ENCODE measurements at regions not wholly inside any gene's neighbourhood (a gene's known extent, or its start where the extent isn't known, plus 50 kb on each side); places are given as distances from the start of the nearest gene placed in this dataset.

DNA sequence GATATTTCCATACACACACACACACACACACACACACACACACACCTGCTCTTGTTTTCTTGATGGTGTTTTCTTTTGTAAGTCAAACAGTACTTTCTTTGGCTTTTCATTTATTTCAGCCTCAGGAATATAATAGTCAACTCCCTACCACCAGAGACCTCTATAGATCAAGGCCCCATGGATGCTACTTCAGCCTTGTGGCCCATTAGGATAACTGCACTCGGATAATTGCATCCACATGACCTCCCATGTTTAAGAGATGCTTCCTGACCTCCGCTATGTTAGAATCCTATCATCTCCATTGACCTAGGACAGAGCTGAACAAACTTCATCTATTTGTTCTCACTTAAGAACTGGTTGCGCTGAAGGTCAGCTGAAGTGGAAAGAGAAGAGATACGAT, 1094.0 kb upstream of the B3GALT2 start:
- no peaks in the 10 kb centered on the region for H3K27me3 ChIP-seq (ENCODE audit: control insufficient read depth, insufficient read depth, low read length)
- H3K27me3 Mint-ChIP-seq (ENCODE audit: low read depth in 2 of 2) = no peaks in the 10 kb centered on the region
- no peaks in the 10 kb centered on the region for H3K4me1 Mint-ChIP-seq
- peaks cover 4 to 5% of the 10 kb centered on the region in 2 donors for H3K9me3 Mint-ChIP-seq
- H3K27ac ChIP-seq (ENCODE audit: low read length) = no peak overlapping the region
- ATAC-seq (no peak), DNase-seq (no peak)
- no peaks in the 10 kb centered on the region for H3K36me3 Mint-ChIP-seq
- 98% methylated on average over 3 of the region's 4 CpGs for WGBS (ENCODE audit: insufficient coverage)
- H3K4me3 Mint-ChIP-seq = no peak overlapping the region
- no peaks in the 10 kb centered on the region for H3K36me3 ChIP-seq (ENCODE audit: control insufficient read depth, insufficient read depth, low read length)
- no peaks in the 10 kb centered on the region for H3K9me3 ChIP-seq (ENCODE audit: control insufficient read depth, insufficient read depth, low read length)
- H3K4me3 ChIP-seq (ENCODE audit: low read length) = no peak overlapping the region
- H3K4me1 ChIP-seq (ENCODE audit: control insufficient read depth, insufficient read depth, low read length) = no peaks in the 10 kb centered on the region
- TF ChIP-seq, protein P1, sequence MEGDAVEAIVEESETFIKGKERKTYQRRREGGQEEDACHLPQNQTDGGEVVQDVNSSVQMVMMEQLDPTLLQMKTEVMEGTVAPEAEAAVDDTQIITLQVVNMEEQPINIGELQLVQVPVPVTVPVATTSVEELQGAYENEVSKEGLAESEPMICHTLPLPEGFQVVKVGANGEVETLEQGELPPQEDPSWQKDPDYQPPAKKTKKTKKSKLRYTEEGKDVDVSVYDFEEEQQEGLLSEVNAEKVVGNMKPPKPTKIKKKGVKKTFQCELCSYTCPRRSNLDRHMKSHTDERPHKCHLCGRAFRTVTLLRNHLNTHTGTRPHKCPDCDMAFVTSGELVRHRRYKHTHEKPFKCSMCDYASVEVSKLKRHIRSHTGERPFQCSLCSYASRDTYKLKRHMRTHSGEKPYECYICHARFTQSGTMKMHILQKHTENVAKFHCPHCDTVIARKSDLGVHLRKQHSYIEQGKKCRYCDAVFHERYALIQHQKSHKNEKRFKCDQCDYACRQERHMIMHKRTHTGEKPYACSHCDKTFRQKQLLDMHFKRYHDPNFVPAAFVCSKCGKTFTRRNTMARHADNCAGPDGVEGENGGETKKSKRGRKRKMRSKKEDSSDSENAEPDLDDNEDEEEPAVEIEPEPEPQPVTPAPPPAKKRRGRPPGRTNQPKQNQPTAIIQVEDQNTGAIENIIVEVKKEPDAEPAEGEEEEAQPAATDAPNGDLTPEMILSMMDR (IDR thresholded peaks at IDR 0.05) = no peak
- H3K27ac Mint-ChIP-seq = no peak overlapping the region
- intact Hi-C loops (cut with micrococcal nuclease) = no loop called here

DNA sequence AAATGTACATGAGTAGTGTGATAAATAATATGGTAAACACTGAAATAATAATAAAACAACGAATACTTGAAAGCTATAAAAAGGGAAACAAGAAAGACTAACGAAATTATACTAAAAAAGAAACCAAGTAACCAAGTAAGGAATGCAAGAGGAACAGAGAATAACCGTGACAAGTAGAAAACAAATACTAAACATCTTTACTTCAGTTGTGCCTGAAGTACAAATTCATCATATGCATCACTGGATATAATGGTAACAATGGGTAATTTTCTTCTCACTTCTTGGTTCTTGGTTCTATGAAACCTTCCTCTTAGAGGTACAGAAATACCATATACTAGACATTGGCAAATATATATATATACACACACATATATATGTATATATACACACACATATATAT, 1093.6 kb upstream of the B3GALT2 start:
- TF ChIP-seq, protein P1 (IDR thresholded peaks at IDR 0.05) = no peak
- Histone ChIP-seq H3K4me1 (ENCODE audit: control insufficient read depth, insufficient read depth, low read length) (no peaks in the 10 kb centered on the region), H3K4me3 (ENCODE audit: low read length) (no peak overlapping the region), H3K36me3 (ENCODE audit: control insufficient read depth, insufficient read depth, low read length) (no peaks in the 10 kb centered on the region), H3K27ac (ENCODE audit: low read length) (no peak overlapping the region), H3K27me3 (ENCODE audit: control insufficient read depth, insufficient read depth, low read length) (no peaks in the 10 kb centered on the region), H3K9me3 (ENCODE audit: control insufficient read depth, insufficient read depth, low read length) (no peaks in the 10 kb centered on the region)
- WGBS (ENCODE audit: insufficient coverage) = no CpG with 5 or more reads among the region's 3 CpGs
- intact Hi-C loops (cut with micrococcal nuclease) = no loop called here
- H3K27me3 Mint-ChIP-seq (ENCODE audit: low read depth in 2 of 2) = no peaks in the 10 kb centered on the region
- H3K27ac Mint-ChIP-seq = no peak overlapping the region
- H3K9me3 Mint-ChIP-seq = peaks cover 4 to 5% of the 10 kb centered on the region in 2 donors
- no peaks in the 10 kb centered on the region for H3K4me1 Mint-ChIP-seq
- ATAC-seq (no peak), DNase-seq (no peak)
- no peak overlapping the region for H3K4me3 Mint-ChIP-seq
- no peaks in the 10 kb centered on the region for H3K36me3 Mint-ChIP-seq

DNA sequence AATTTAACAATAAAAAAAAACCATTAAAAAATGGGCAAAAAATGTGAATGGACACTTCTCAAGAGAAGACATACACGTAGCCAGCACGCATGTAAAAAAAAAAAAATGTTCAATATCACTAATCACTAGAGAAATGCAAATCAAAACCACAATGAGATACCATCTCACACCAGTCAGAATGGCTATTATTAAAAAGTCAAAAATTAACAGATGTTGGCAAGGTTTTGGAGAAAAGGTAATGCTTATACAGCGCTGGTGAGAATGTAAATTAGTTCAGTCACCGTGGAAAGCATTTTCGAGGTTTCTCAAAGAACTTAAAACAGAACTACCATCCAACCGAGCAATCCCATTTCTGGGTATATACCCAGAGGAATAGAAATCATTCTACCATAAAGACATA, 1091.5 kb upstream of the B3GALT2 start:
- WGBS (ENCODE audit: insufficient coverage) = 73% methylated on average over 2 of the region's 6 CpGs

DNA sequence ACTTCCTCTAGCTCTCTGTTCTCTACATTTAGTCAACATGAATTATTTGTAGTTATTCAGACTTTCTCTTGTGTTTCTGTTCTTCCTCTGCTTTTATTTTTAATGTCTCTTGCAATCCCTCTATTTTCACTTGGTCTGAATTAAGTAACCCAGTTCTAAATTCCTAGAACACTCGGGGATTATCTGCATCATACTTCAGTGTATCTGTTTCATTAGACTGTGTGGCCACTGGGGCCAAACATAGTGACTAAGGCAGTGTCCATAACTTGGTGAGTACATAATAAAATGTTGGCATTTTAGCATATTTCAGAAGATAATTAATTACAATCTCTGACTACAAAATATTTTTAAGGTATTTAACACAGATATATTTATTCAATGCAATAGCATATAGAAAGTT, 1087.2 kb upstream of the B3GALT2 start:
- no peaks in the 10 kb centered on the region for H3K4me1 Mint-ChIP-seq
- H3K4me1 ChIP-seq (ENCODE audit: control insufficient read depth, insufficient read depth, low read length) = no peaks in the 10 kb centered on the region
- no peak overlapping the region for H3K4me3 Mint-ChIP-seq
- intact Hi-C loops (cut with micrococcal nuclease) = no loop called here
- H3K9me3 ChIP-seq (ENCODE audit: control insufficient read depth, insufficient read depth, low read length) = no peaks in the 10 kb centered on the region
- no peak overlapping the region for H3K4me3 ChIP-seq (ENCODE audit: low read length)
- peaks cover 1 to 4% of the 10 kb centered on the region in 2 donors for H3K9me3 Mint-ChIP-seq
- WGBS (ENCODE audit: insufficient coverage) = no CpG with 5 or more reads among the region's 1 CpG
- H3K27me3 Mint-ChIP-seq (ENCODE audit: low read depth in 2 of 2) = no peaks in the 10 kb centered on the region
- no peak overlapping the region for H3K27ac ChIP-seq (ENCODE audit: low read length)
- TF ChIP-seq, protein P1 (IDR thresholded peaks at IDR 0.05) = no peak
- no peaks in the 10 kb centered on the region for H3K27me3 ChIP-seq (ENCODE audit: control insufficient read depth, insufficient read depth, low read length)
- no peaks in the 10 kb centered on the region for H3K36me3 Mint-ChIP-seq
- DNase-seq = no peak
- H3K27ac Mint-ChIP-seq = no peak overlapping the region
- ATAC-seq = no peak
- no peaks in the 10 kb centered on the region for H3K36me3 ChIP-seq (ENCODE audit: control insufficient read depth, insufficient read depth, low read length)

More for the DNA sequence above, 1091.5 kb upstream of the B3GALT2 start:
- Histone ChIP-seq H3K4me1 (ENCODE audit: control insufficient read depth, insufficient read depth, low read length) (no peaks in the 10 kb centered on the region), H3K27ac (ENCODE audit: low read length) (no peak overlapping the region), H3K36me3 (ENCODE audit: control insufficient read depth, insufficient read depth, low read length) (no peaks in the 10 kb centered on the region), H3K9me3 (ENCODE audit: control insufficient read depth, insufficient read depth, low read length) (no peaks in the 10 kb centered on the region), H3K27me3 (ENCODE audit: control insufficient read depth, insufficient read depth, low read length) (no peaks in the 10 kb centered on the region), H3K4me3 (ENCODE audit: low read length) (no peak overlapping the region)
- ATAC-seq (no peak), DNase-seq (no peak)
- TF ChIP-seq, protein P1 (IDR thresholded peaks at IDR 0.05) = no peak
- Mint-ChIP-seq H3K4me3 (no peak overlapping the region), H3K27me3 (ENCODE audit: low read depth in 2 of 2) (no peaks in the 10 kb centered on the region), H3K27ac (no peak overlapping the region), H3K4me1 (no peaks in the 10 kb centered on the region), H3K9me3 (peaks cover 4 to 5% of the 10 kb centered on the region in 2 donors), H3K36me3 (no peaks in the 10 kb centered on the region)
- intact Hi-C loops (cut with micrococcal nuclease) = no loop called here

All from natural killer cell (primary cell).